Spleen (tissue), 7 donors: ENCODE measurements at regions not wholly inside any gene's neighbourhood (a gene's known extent, or its start where the extent isn't known, plus 50 kb on each side); places are given as distances from the start of the nearest gene placed in this dataset.

Experiments used
- CTCF ChIP-seq, 11 experiments: fragments of 200-600 bp in 7 of 11; fragments of 450-650 bp in 4 of 11; sonication (generic) in 4 of 11; IDR thresholded peaks in 8 of 11; conservative IDR thresholded peaks in 3 of 11; 1 replicate in 7 of 11; 2 replicates in 4 of 11; pipeline versions ENCODE4 v1.4.0 to v1.8.0; 2016 to 2021; ENCODE audit warnings: antibody characterized with exemption in 11 of 11, inconsistent platforms in 4 of 11, mild to moderate bottlenecking in 1 of 11
- POLR2A ChIP-seq, 3 donors: fragments of 450-650 bp; IDR thresholded peaks; one replicate each; pipeline ENCODE4 v1.5.1; 2017; ENCODE audit warnings: antibody characterized with exemption in 3 of 3, mild to moderate bottlenecking in 1 of 3
- donor health status: DM: no; HTN: no; CAD: no; lungs with moderate emphysema.
- donor health status: DM: no; HTN: no; CAD: no.
- donor health status: DM: no; HTN: no; CAD: no.

- TF ChIP-seq CTCF (IDR thresholded peaks at IDR 0.05 in 8 of 11, conservative IDR thresholded peaks at IDR 0.05 in 3 of 11), result no peak
- TF ChIP-seq POLR2A (IDR thresholded peaks at IDR 0.05), result no peak
These were observed 327.5 kb upstream of the ZNF462 start for GRCh38 chr9:106535439-106535838.
